ENCODE measurements at regions not wholly inside any gene's neighbourhood (a gene's known extent, or its start where the extent isn't known, plus 50 kb on each side); places are given as distances from the start of the nearest gene placed in this dataset.

DNA sequence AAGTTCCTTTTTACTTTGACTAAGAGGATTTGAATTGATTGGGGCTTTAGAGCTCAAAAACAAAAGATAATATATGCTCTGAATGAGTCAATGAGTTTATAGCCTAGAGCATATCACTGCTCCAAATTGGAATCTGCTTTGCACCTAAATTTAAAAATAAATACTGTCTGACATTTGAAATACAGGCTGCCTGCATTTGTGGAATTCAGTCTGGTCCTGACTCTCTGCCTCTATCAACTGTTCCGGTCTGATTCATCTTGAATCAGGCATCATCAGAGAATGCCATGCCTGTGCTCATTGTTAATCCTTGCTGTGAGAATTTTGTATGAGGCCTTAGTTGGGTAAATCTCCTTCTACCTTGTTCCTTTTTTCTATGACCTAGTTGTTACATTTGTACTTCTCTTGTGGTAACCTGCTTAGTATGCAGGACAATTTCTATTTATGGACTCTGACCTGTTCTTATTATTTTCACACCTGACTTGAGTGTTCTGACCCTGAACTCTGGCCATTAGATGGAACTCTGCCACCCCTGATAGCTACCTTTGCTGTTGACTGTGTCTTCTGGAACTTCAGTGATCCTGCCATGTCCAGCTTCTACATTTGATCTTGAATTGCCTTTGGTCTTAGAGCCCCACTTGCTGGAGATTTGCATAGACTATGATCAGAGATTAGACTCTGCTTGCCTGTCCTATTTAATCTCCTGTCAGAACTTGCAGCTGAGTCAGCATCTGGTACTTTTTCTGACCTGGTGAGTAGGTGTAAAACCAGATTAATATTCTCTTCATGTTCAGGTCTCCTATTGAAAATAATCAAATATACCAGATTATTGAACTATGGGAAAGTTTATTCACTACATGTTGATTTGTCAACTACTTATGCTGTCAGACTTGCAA lies 442.7 kb upstream of the HS3ST5 start:
- no peaks in the 10 kb centered on the region for H3K4me1 ChIP-seq (ENCODE audit: control insufficient read depth, insufficient read depth, low read length, poor library complexity, severe bottlenecking)
- H3K4me3 ChIP-seq (ENCODE audit: extremely low read depth, insufficient read depth, low read length, poor library complexity, severe bottlenecking): no peak overlapping the region
- no peaks in the 10 kb centered on the region for H3K36me3 ChIP-seq (ENCODE audit: control insufficient read depth, insufficient read depth, low read length)
- no peaks in the 10 kb centered on the region for H3K9me3 ChIP-seq (ENCODE audit: control insufficient read depth, low read length)
- H3K27ac ChIP-seq (ENCODE audit: low read depth, low read length, severe bottlenecking): no peak overlapping the region
- WGBS, 2 experiments (ENCODE audit: insufficient coverage in 2 of 2): 100% methylated on average over 1 of the region's 1 CpG; no CpG with 5 or more reads in 1 of the 2 experiments

DNA sequence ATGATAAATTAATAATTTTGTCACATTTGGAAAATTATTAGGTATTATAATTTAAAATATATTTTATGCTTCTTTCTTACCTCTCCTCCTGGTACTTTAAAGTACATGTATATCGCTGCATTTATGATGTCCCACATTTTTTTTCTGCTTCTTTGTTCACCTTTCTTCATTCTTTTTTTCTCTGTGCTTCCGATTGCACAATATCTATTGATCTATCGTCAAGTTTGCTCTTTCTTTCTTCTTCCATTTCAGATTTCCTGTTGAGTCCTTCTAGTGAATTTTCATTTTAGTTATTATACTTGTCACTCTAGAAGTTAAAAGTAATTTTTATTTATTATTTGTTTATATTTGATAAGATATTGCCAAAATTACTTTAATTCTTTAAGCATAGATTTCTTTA lies 441.0 kb upstream of the HS3ST5 start:
- Histone ChIP-seq H3K9me3 (ENCODE audit: control insufficient read depth, low read length) (no peaks in the 10 kb centered on the region), H3K4me3 (ENCODE audit: extremely low read depth, insufficient read depth, low read length, poor library complexity, severe bottlenecking) (no peak overlapping the region), H3K36me3 (ENCODE audit: control insufficient read depth, insufficient read depth, low read length) (no peaks in the 10 kb centered on the region), H3K27ac (ENCODE audit: low read depth, low read length, severe bottlenecking) (no peak overlapping the region), H3K4me1 (ENCODE audit: control insufficient read depth, insufficient read depth, low read length, poor library complexity, severe bottlenecking) (no peaks in the 10 kb centered on the region)
- WGBS, 2 experiments (ENCODE audit: insufficient coverage in 2 of 2): 56 to 88% methylated on average over 1 to 2 of the region's 3 CpGs

DNA sequence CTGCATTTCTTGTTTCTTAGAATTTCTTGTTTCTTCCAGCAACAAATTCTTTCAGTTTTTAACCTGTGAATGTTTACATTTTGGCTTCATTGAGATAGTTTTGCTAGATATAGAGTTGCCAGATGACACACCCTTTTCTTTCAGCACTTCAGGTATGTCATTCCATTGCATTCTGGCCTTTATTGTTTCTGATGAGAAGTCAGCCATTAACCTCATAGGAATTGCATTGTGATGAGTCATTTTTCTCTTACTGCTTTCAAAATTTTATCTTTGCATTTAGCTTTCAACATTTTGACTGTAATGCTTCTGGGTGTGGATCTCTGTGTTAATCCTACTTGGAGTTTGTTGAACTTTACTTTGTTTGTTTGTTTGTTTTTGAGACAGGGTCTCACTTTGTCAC lies 440.3 kb upstream of the HS3ST5 start:
- Histone ChIP-seq H3K4me1 (ENCODE audit: control insufficient read depth, insufficient read depth, low read length, poor library complexity, severe bottlenecking) (no peaks in the 10 kb centered on the region), H3K27ac (ENCODE audit: low read depth, low read length, severe bottlenecking) (no peak overlapping the region), H3K4me3 (ENCODE audit: extremely low read depth, insufficient read depth, low read length, poor library complexity, severe bottlenecking) (no peak overlapping the region), H3K36me3 (ENCODE audit: control insufficient read depth, insufficient read depth, low read length) (no peaks in the 10 kb centered on the region), H3K9me3 (ENCODE audit: control insufficient read depth, low read length) (no peaks in the 10 kb centered on the region)

DNA sequence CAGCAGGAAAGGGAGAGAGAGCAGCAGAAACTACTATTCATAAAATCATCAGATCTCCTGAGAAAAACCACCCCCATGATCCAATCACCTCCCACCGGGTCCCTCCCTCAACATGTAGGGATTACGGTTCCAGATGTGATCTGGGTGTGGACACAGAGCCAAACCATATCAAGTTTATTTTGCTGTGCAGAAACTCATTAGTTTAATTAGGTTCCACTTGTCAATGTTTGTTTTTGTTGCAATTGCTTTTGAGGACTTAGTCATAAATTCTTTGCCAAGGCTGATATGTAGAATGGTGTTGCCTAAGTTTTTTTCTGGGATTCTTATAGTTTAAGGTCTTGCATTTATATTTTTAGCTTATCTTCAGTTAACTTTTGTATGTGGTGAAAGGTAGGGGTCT lies 422.0 kb upstream of the HS3ST5 start:
- Histone ChIP-seq H3K27ac (ENCODE audit: low read depth, low read length, severe bottlenecking) (no peak overlapping the region), H3K9me3 (ENCODE audit: control insufficient read depth, low read length) (no peaks in the 10 kb centered on the region), H3K4me1 (ENCODE audit: control insufficient read depth, insufficient read depth, low read length, poor library complexity, severe bottlenecking) (no peaks in the 10 kb centered on the region), H3K4me3 (ENCODE audit: extremely low read depth, insufficient read depth, low read length, poor library complexity, severe bottlenecking) (no peak overlapping the region), H3K36me3 (ENCODE audit: control insufficient read depth, insufficient read depth, low read length) (no peaks in the 10 kb centered on the region)
- WGBS, 2 experiments (ENCODE audit: insufficient coverage in 2 of 2): 86% methylated on average over 1 of the region's 2 CpGs; no CpG with 5 or more reads in 1 of the 2 experiments

DNA sequence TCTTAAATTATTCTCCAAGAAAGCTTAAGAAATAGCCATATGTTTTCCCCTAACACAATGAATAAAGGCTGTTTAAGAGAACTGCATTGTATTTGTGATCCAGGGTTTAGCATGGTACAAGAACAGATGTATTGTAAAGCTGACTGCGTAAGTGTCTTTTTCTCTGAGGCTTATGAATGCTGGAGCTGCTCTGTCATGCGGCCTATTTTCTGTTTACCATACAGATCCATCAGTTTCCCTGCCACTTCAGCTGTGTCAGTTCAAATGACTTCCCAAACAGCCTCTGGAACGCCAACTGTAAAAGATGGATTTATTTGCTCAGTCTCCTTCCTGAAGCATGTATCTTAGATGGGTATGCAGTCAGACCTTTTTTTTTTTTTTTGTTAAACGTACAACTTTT lies 419.3 kb upstream of the HS3ST5 start:
- no peaks in the 10 kb centered on the region for H3K4me1 ChIP-seq (ENCODE audit: control insufficient read depth, insufficient read depth, low read length, poor library complexity, severe bottlenecking)
- H3K27ac ChIP-seq (ENCODE audit: low read depth, low read length, severe bottlenecking): no peak overlapping the region
- WGBS, 2 experiments (ENCODE audit: insufficient coverage in 2 of 2): 100% methylated on average over 1 to 2 of the region's 4 CpGs
- H3K4me3 ChIP-seq (ENCODE audit: extremely low read depth, insufficient read depth, low read length, poor library complexity, severe bottlenecking): no peak overlapping the region
- H3K36me3 ChIP-seq (ENCODE audit: control insufficient read depth, insufficient read depth, low read length): no peaks in the 10 kb centered on the region
- H3K9me3 ChIP-seq (ENCODE audit: control insufficient read depth, low read length): no peaks in the 10 kb centered on the region

DNA sequence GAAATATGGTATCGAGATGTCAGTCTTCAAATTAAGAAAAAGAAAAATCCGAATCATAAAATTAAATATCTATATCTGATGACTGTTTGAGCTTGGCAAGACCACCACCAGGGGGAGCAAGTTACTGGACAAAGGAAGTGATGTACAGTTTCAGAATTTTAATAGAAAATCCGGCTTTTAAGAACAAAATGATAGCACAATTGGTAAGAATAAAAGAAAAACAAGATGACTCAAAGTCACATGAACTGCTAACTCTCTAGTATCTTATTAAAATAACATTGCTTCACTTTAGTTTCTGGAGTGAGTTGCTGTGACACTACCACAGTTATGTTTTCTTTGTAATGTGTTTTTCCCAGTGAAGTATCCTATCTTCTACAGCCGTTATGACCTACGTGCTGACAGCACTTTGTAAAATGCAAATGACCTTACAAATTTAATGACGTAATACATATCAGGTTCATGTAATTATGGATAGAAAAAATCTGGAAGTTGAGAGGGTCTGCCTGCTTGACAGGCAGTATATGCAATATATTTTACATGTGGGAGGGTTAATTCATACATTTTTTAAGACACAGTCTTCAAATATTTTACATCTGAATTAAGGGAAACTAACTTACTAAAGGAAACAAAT lies 405.3 kb upstream of the HS3ST5 start:
- no CpG with 5 or more reads among the region's 6 CpGs for WGBS, 2 experiments (ENCODE audit: insufficient coverage in 2 of 2)
- no peaks in the 10 kb centered on the region for H3K36me3 ChIP-seq (ENCODE audit: control insufficient read depth, insufficient read depth, low read length)
- no peaks in the 10 kb centered on the region for H3K9me3 ChIP-seq (ENCODE audit: control insufficient read depth, low read length)
- no peak overlapping the region for H3K27ac ChIP-seq (ENCODE audit: low read depth, low read length, severe bottlenecking)
- H3K4me3 ChIP-seq (ENCODE audit: extremely low read depth, insufficient read depth, low read length, poor library complexity, severe bottlenecking): no peak overlapping the region
- no peaks in the 10 kb centered on the region for H3K4me1 ChIP-seq (ENCODE audit: control insufficient read depth, insufficient read depth, low read length, poor library complexity, severe bottlenecking)

DNA sequence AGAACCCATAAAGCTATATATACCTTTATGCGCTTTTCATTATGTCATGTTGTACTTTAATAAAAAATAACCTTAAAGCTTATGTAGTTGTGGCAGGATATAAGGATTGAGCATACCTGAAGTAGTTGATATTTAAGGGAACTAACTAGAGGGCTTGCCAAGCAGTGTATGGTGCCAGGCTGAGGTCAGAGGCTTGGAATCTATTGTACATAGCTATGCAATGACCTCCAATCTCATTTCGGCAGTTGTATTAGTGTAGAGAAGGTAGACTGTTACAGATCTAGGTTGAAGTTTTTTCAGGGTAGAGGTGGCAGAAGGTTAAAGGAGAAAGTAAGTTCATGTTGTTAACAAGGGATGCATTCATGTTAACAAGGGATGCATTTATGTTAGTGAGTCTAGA lies 397.7 kb upstream of the HS3ST5 start:
- Histone ChIP-seq H3K4me3 (ENCODE audit: extremely low read depth, insufficient read depth, low read length, poor library complexity, severe bottlenecking) (no peak overlapping the region), H3K4me1 (ENCODE audit: control insufficient read depth, insufficient read depth, low read length, poor library complexity, severe bottlenecking) (peaks cover 7% of the 10 kb centered on the region), H3K9me3 (ENCODE audit: control insufficient read depth, low read length) (no peaks in the 10 kb centered on the region), H3K27ac (ENCODE audit: low read depth, low read length, severe bottlenecking) (no peak overlapping the region), H3K36me3 (ENCODE audit: control insufficient read depth, insufficient read depth, low read length) (no peaks in the 10 kb centered on the region)
- WGBS, 2 experiments (ENCODE audit: insufficient coverage in 2 of 2): 100% methylated on average over 1 of the region's 2 CpGs; no CpG with 5 or more reads in 1 of the 2 experiments

DNA sequence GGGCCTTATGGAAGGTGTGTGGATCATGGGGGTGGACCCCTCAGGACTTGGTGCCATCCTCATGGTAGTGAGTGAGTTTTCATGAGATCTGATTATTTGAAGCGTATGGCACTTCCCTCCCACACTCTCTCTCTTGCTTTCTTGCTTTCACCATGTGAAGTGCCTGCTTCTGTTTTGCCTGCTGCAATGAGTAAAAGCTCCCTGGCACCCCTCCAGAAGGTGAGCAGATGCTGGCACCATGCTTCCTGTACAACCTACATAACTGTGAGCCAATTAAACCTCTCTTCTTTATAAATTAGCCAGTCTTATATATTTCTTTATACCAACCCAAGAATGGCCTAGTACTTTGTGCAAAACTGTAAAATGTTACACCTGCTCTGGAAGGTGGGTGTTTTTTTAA lies 396.8 kb upstream of the HS3ST5 start:
- H3K4me3 ChIP-seq (ENCODE audit: extremely low read depth, insufficient read depth, low read length, poor library complexity, severe bottlenecking): no peak overlapping the region
- H3K27ac ChIP-seq (ENCODE audit: low read depth, low read length, severe bottlenecking): no peak overlapping the region
- no peaks in the 10 kb centered on the region for H3K9me3 ChIP-seq (ENCODE audit: control insufficient read depth, low read length)
- WGBS, 2 experiments (ENCODE audit: insufficient coverage in 2 of 2): 83% methylated on average over 1 of the region's 1 CpG; no CpG with 5 or more reads in 1 of the 2 experiments
- H3K36me3 ChIP-seq (ENCODE audit: control insufficient read depth, insufficient read depth, low read length): no peaks in the 10 kb centered on the region
- H3K4me1 ChIP-seq (ENCODE audit: control insufficient read depth, insufficient read depth, low read length, poor library complexity, severe bottlenecking): peaks cover 14% of the 10 kb centered on the region

DNA sequence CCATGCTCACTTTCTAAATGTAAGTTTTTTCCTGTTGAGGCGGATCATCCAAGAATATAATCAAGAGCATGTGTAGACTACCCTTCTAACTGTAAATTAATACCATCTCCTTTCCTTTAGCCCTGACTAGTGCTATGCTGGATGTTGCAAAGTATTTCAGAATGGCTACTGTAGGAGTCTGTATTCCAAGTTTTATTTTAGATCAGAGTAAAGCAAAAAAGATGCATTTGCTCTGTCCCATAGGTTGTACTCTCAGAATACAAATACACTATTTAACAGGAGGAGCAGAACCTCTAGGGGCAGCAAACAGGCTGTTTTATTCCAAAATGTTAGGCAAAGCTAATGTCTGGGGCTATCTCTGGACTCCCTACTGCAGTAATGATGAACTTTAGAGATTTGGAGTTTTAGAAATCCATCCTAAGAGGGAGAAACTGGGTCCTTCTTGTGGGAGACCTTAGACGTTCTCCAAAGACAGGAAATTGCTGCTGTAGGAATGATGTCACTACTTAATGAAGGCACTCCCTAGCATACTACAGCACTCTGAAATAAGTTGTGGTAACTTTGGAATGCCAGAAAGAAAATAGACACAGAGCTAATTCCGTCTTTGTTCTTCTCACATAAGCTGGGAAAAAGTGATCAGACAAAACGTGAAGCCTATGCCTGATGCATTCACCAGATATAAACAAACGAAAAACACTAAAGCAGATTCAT lies 392.4 kb upstream of the HS3ST5 start:
- Histone ChIP-seq H3K9me3 (ENCODE audit: control insufficient read depth, low read length) (no peaks in the 10 kb centered on the region), H3K27ac (ENCODE audit: low read depth, low read length, severe bottlenecking) (peak overlapping the region; percentile 47), H3K4me1 (ENCODE audit: control insufficient read depth, insufficient read depth, low read length, poor library complexity, severe bottlenecking) (peaks cover 8% of the 10 kb centered on the region), H3K4me3 (ENCODE audit: extremely low read depth, insufficient read depth, low read length, poor library complexity, severe bottlenecking) (no peak overlapping the region), H3K36me3 (ENCODE audit: control insufficient read depth, insufficient read depth, low read length) (no peaks in the 10 kb centered on the region)
- WGBS, 2 experiments (ENCODE audit: insufficient coverage in 2 of 2): 93 to 95% methylated on average over 2 to 3 of the region's 5 CpGs

DNA sequence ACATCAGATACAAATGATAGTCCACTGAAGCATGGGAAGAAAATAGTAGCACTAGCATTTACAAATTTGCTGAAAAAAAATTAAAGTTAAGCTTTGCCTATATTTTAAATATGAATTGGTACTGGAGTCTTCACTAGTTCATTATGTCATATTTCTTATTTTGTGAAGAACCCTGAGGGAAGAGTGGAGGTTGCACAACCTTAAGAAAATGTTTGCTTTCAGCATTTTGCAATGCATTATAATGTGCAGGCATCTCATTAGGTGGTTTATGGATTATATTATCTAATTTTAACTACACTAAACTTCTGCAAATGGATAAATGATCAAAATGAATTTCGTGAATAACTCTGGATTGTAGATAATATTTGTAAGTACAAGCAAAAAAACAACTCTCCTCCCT lies 390.8 kb upstream of the HS3ST5 start:
- no peak overlapping the region for H3K27ac ChIP-seq (ENCODE audit: low read depth, low read length, severe bottlenecking)
- peaks cover 8% of the 10 kb centered on the region for H3K4me1 ChIP-seq (ENCODE audit: control insufficient read depth, insufficient read depth, low read length, poor library complexity, severe bottlenecking)
- no CpG with 5 or more reads among the region's 1 CpG for whole genome bisulfite sequencing, 2 experiments (ENCODE audit: insufficient coverage in 2 of 2)

More for the DNA sequence above, 390.8 kb upstream of the HS3ST5 start:
- Histone ChIP-seq H3K4me3 (ENCODE audit: extremely low read depth, insufficient read depth, low read length, poor library complexity, severe bottlenecking) (no peak overlapping the region), H3K9me3 (ENCODE audit: control insufficient read depth, low read length) (no peaks in the 10 kb centered on the region), H3K36me3 (ENCODE audit: control insufficient read depth, insufficient read depth, low read length) (no peaks in the 10 kb centered on the region)

All from mesodermal cell (in vitro differentiated cells).